ENCODE measurements at regions not wholly inside any gene's neighbourhood (a gene's known extent, or its start where the extent isn't known, plus 50 kb on each side); places are given as distances from the start of the nearest gene placed in this dataset.

GRCh38 chr2:145715601-145716000 is 1195.7 kb upstream of the ZEB2 start:
- Histone ChIP-seq H2AK5ac (ENCODE audit: insufficient read length, low read length) (no peak overlapping the region), H3K9ac (ENCODE audit: extremely low read depth, insufficient read length, low read length) (no peak overlapping the region), H3T11ph (ENCODE audit: low read length) (no peak overlapping the region), H4K20me1 (ENCODE audit: control insufficient read depth, insufficient read depth, insufficient read length) (no peaks in the 10 kb centered on the region), H3K9me3 (ENCODE audit: control insufficient read depth, low read depth, low read length) (no peaks in the 10 kb centered on the region), H3K23me2 (ENCODE audit: insufficient read length, low read depth, low read length, poor library complexity, severe bottlenecking) (no peaks in the 10 kb centered on the region), H3K79me2 (ENCODE audit: insufficient read depth, low read length) (no peaks in the 10 kb centered on the region), H3K4ac (ENCODE audit: low read depth, low read length) (no peak overlapping the region), H2BK5ac (ENCODE audit: insufficient read length, low read length) (no peak overlapping the region), H3K27ac (ENCODE audit: insufficient read length, low read depth, low read length) (no peak overlapping the region), H2BK12ac (ENCODE audit: insufficient read length, low read depth, low read length) (no peak overlapping the region), H3K18ac (ENCODE audit: insufficient read length, low read depth, low read length) (no peak overlapping the region), H3K79me1 (ENCODE audit: insufficient read depth, low read depth, low read length, poor library complexity, severe bottlenecking) (no peaks in the 10 kb centered on the region), H2BK120ac (ENCODE audit: low read depth, low read length, poor library complexity, severe bottlenecking) (no peak overlapping the region), H3K27me3 (ENCODE audit: insufficient read depth, low read length) (no peaks in the 10 kb centered on the region), H2AFZ (ENCODE audit: low read length) (no peak overlapping the region), H3K14ac (ENCODE audit: insufficient read depth, low read length) (no peak overlapping the region), H4K91ac (ENCODE audit: insufficient read length, low read depth, low read length) (no peak overlapping the region), H3K4me2 (ENCODE audit: insufficient read depth, insufficient read length, low read length) (no peak overlapping the region), H4K8ac (replicated peaks; ENCODE audit: insufficient read length, low read depth, low read length) (no peak overlapping the region), H4K5ac (ENCODE audit: insufficient read length, low read depth, low read length) (no peak overlapping the region), H3K23ac (ENCODE audit: insufficient read length, low read depth, low read length) (no peak overlapping the region), H3K56ac (ENCODE audit: insufficient read length, low read depth, low read length) (no peak overlapping the region), H2BK20ac (ENCODE audit: low read depth, low read length, poor library complexity, severe bottlenecking) (no peak overlapping the region), H2BK15ac (ENCODE audit: low read depth, low read length) (no peak overlapping the region), H3K4me1 (ENCODE audit: insufficient read depth, low read length) (no peaks in the 10 kb centered on the region)
- DNase-seq: no peak
- H3K27ac Mint-ChIP-seq: no peak overlapping the region
- H3K36me3 Mint-ChIP-seq (ENCODE audit: insufficient read depth in 1 of 3, low read depth in 3 of 3): peaks cover 0 to 8% (median 2%) of the 10 kb centered on the region in 3 experiments; a peak in 3 of 7 replicates
- peaks cover 4 to 13% of the 10 kb centered on the region in 2 experiments; a peak in 4 of 5 replicates for H3K9me3 Mint-ChIP-seq
- no peak for TF ChIP-seq CTCF (conservative IDR thresholded peaks at IDR 0.05)
- no peaks in the 10 kb centered on the region for H3K27me3 Mint-ChIP-seq (ENCODE audit: low read depth)
- peaks cover under 1% of the 10 kb centered on the region in 2 experiments; a peak in 2 of 4 replicates for H3K4me1 Mint-ChIP-seq
- H3K4me3 Mint-ChIP-seq: no peak overlapping the region
- WGBS (ENCODE audit: extremely low coverage, insufficient read length, low lambda C conversion rate): no CpG with 5 or more reads among the region's 2 CpGs
